Umbilical cord (tissue), 1 donor: ENCODE measurements at regions not wholly inside any gene's neighbourhood (a gene's known extent, or its start where the extent isn't known, plus 50 kb on each side); places are given as distances from the start of the nearest gene placed in this dataset.

Experiments
- DNase-seq: peaks from one replicate; pipeline ENCODE4 v3.0.0-alpha.2; 2015; ENCODE audit warnings: low spot score

- no peak for DNase-seq
Observed at GRCh38 chr6:137434640-137435039, 59.6 kb downstream of the OLIG3 start.

DNA sequence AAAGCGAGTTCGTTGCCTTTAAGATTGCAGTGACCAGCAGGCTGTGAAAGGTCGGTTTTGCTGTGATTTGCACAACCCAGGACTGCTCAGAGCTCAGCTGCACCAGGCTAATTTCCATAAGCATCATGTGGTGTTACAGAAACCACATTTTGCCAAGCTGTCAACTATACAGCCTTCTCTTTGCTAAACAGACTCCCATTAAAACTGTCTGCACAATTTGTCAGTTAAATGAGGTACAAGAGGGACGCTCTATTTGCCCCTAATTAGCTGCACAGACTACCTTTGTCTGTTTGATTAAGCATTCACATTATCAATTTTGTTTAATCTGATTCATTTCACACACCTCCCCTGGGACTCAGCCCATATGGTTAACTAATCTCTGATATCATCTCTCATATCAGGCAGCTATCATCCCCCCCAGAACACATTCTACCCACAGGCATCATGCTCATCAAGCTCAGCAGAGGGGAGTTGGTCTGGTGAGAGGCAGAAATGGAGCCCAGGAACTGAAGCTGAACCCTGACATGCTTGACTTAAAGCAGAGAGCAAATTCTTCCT, 62.1 kb downstream of the OLIG3 start:
- no peak for DNase-seq

GRCh38 chr6:137430954-137431353, 63.2 kb downstream of the OLIG3 start:
- no peak for DNase-seq

GRCh38 chr6:137427656-137428290, 66.4 kb downstream of the OLIG3 start:
- no peak for DNase-seq

DNA sequence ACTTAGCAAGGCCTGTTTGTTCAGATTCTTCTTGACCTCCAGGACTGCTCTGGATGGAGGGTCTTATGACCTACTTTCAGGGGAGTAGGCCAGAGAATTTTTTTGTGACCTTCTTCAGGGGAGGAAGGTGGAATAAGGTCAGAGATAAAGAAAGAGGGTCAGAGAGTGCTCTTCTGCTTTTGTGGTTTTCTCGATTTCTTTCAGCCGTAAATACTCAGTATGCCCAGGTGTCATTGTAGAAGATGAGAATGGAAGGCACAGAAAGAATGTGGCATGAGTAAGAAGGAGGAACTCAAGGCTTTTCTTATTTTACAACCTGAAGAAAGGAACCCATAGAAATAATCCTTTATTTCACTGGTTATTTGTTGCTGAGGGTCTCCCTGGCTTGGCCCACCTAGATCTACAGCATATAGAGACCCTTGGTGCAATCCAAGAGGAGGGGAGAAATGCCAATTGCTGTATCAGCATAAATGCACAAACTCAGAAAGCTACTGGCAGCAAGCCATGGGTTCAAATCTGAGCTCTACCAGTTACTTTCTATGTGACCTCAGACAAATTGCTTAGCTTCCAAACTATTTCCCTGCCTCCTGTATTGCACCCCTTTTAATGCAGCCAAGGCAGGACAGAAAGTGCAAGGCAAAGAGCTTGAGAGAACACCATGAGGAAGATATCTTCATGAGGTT, 68.0 kb downstream of the OLIG3 start:
- DNase-seq: no peak

DNA sequence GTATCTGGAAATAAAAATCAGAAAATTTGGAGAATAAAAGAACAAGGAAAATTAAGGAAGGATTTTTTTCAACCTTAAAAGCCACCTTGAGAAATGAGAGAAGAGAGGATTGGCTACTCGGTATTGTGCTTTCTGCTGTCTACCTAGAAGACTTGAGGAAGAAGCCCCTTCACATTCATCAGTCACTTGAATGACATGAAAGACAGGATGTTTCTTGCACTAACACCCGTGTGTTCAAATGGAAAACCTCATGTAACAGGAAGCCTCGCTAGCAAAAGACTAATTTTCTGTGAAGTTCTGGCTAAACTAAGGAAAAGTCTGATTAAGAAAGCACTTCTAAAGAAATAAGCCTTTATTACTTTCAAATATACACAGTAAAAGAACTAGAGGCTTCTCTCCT, 69.9 kb downstream of the OLIG3 start:
- no peak for DNase-seq

GRCh38 chr6:137423451-137424168, 70.6 kb downstream of the OLIG3 start:
- DNase-seq: no peak

GRCh38 chr6:137417396-137417795, 76.8 kb downstream of the OLIG3 start:
- no peak for DNase-seq

DNA sequence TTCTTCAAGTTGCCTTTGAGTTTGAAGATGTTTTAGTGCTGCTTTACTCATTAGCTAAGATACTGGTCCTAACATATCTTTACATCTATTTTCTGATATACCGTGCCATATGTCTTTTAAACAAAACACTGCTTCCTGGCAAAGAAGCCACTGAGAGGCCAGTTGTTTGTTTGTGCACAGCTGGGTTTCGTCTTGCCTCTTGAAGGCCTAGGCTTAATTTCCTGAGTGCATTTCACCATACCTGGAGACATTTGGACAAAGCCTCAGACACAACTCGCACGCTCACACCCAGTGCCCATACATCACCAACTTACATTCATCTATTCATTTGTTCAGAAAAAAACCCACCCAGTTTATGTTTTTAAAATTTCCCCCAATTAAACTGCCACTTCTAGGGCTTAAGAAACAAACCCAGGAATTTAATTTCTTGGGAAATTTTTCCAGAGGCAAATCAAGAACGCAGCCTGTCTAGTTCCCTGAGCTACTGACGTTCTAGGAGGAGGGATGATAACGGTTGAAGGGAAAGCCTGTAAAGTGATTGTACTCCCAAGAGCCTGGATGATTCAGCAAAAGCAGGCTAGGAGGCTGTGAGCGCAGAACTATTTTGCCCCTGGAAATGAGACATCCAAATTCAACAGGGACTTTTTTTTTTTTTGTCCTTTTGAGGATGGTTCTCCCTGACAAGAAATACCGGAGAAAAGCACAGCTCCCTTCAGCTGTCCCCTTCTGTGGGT, 77.7 kb downstream of the OLIG3 start:
- peak; percentile 3 for DNase-seq

DNA sequence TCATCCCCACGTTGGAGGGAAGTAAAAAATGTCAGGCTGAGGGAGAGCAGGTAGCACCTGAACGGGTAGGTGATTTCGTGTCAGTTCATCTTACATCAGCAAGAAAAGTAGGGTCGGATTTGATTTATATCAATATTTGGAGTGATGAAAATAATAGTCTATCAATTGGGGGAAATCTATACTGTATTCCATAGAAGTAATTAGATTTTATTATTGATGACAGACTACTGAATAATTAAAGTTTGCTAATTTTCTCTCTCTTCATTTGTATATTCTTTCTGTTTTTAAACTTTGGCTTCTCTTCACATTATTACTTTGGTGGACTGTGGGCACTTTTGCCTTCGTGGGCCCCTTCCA, 78.4 kb downstream of the OLIG3 start:
- DNase-seq: no peak

- peak; percentile 59 for DNase-seq
Observed at GRCh38 chr6:137415127-137415833, 78.9 kb downstream of the OLIG3 start.

DNA sequence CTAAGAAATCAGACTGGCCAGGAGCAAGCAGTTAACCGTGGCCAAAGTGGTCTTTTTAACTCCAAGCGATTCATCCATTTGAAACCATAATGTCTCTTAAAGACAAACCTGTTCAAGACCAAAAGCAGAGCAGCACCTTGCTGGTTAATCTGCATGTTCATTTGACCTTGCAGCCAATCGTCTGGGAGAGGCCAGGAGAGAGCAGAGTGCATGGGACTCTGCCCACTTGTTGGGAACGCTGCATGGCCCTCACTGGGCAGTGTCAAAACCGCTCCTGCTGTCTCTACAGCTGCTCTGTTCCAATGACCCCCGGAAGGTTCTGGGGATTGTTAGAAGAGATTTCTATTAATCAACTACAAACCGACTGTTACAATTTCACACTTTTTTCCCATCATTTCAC, 79.6 kb downstream of the OLIG3 start:
- DNase-seq: no peak

GRCh38 chr6:137413482-137413881, 80.7 kb downstream of the OLIG3 start:
- no peak for DNase-seq

DNA sequence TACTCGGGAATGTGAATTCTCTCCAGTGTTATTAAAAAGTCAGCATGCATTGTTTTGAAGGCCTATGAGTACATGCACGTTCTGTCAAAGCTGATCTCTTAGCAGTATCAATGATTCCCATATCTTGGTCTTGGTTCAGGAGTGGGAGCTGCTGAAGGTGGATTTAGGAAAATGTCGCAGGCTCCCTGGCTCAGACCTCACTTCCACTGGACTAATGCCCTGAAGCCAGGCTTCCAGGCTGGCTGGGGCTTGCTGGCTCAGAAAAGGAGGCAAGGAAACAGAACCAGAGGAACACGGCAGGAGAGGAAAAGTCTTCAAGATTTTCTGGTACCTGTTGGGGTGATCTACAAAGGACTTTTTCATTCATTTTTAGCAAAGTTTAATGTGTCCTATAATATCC, 81.6 kb downstream of the OLIG3 start:
- no peak for DNase-seq

DNA sequence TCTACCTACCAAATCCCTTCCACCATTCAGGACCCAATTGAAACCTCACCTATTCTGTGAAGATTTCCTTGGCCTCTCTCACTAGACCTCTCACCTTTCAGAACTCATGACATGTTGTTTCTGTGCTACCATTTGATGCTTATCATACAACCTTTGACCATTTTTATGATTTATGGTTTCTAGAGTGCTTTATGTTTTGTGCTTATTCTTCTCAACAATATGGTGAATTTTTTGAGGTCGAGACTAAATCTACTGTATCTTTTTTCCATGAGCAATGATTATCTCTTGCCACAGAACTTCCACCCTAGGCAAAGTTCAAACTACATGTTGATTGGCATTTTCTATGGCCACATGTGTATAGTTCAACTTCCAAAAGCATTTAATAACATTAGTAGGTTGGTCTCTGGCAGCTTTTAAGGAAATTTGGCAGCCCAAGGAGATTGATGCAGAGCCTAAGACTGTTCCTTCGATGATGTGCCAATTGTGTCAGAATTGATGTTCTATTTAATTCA, 84.9 kb downstream of the OLIG3 start:
- no peak for DNase-seq

DNA sequence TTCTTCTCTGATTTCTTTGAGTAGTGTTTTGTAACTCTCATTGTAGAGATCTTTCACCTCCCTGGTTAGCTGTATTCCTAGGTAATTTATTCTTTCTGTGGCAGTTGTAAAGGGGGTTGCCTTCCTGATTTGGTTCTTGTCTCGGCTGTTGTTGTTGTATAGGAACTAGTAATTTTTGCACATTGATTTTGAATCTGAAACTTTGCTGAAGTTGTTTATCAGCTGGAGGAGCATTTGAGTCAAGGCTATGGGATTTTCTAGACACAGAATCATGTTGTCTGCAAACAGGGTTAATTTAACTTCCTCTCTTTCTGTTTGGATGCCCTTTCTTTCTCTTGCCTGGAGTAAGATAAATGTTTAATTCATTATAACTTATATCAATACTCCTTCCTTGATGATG, 86.4 kb downstream of the OLIG3 start:
- DNase-seq: no peak

DNA sequence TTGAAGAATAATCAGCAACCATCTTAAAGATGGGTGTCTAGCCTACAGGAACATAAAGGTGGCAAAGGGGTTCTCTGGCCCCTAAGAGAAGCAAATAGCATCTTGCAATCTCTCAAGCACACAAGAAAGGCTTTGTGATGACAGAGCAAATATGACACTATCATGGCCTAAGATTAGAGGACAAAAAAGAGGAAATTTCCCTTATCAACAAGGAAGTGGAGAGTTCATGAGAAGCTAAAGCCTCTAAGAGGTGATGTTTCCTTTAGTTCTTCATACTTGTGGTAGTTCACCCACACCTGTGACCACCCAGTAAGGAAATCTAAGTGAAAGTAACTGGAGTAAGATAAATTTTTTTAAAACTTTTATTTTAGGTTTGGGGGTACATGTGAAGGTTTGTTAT, 88.4 kb downstream of the OLIG3 start:
- no peak for DNase-seq

- DNase-seq: no peak
Observed at GRCh38 chr6:137403855-137404254, 90.3 kb downstream of the OLIG3 start.

- no peak for DNase-seq
Observed at GRCh38 chr6:137403443-137403842, 90.8 kb downstream of the OLIG3 start.

DNA sequence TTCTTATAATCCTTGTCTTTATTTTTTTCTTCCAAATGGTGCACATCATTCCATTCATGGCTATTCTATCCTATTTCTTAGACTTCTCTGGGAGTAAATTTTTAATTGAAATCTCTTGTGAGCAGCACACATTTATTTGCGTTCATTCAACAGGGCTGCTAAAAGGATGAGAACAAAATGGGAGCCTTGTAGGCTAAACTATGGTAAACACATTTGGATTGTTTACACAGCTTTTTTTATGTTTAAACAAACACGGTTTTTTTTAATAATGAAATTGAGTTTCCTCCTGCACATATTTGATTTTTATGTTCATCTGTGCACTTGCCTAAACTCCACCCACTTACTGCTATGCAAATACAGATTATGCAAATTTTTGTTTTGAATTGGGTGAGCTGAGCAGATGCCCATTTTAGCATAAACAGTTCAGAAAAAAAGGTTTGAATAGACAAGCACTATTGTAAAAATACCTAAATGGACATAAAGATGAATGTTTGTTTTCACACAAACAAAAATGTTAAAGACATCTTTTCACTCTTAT, 92.0 kb downstream of the OLIG3 start:
- no peak for DNase-seq

DNA sequence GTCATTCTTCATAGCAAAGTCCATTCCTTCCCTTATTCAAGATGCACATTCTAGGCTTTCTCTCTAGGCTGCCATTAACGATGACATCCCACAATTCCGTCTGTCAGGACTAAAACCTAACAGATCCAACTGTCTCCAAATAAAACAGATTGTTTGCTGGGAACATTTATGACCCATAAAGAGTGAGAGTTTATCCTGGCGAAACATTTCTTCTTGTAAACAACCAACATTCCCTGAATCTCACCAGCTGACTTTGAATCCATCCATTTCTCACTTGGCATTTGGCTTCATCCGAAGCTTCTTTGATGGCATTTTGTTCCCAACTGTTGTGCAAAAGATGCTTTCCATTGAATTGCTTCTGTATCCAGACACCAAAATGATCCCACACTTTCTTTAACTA, 93.1 kb downstream of the OLIG3 start:
- no peak for DNase-seq
